H9 (cell line): ENCODE measurements at regions not wholly inside any gene's neighbourhood (a gene's known extent, or its start where the extent isn't known, plus 50 kb on each side); places are given as distances from the start of the nearest gene placed in this dataset.
A peak's percentile ranks its signal among the peaks of the same experiment; 100 is the strongest.

Experiments
- DNase-seq: peaks from one replicate; pipeline ENCODE4 v3.0.0-alpha.2; 2017
- H2AFZ ChIP-seq: one replicate; pipeline ENCODE4 v1.6.1; 2013; ENCODE audit warnings: mild to moderate bottlenecking, low read length, control low read depth, moderate library complexity
- H2AK5ac ChIP-seq: 2 replicates; pipeline ENCODE4 v1.6.1; 2013; ENCODE audit warnings: low read length, control low read depth, mixed read lengths; ENCODE audit not compliant: insufficient read length
- H2BK120ac ChIP-seq: one replicate; pipeline ENCODE4 v1.6.1; 2013; ENCODE audit warnings: low read depth, mild to moderate bottlenecking, low read length, control low read depth, inconsistent platforms; ENCODE audit not compliant: poor library complexity, severe bottlenecking
- H2BK12ac ChIP-seq: 2 replicates; pipeline ENCODE4 v1.6.1; 2013; ENCODE audit warnings: low read length, control low read depth, mixed read lengths, low read depth; ENCODE audit not compliant: insufficient read length
- H2BK15ac ChIP-seq: 2 replicates; pipeline ENCODE4 v1.6.1; 2013; ENCODE audit warnings: low read depth, low read length, control low read depth
- H2BK20ac ChIP-seq: one replicate; pipeline ENCODE4 v1.6.1; 2013; ENCODE audit warnings: low read depth, mild to moderate bottlenecking, low read length, control low read depth, inconsistent platforms; ENCODE audit not compliant: poor library complexity, severe bottlenecking
- H2BK5ac ChIP-seq: 2 replicates; pipeline ENCODE4 v1.6.1; 2013; ENCODE audit warnings: low read length, control low read depth, mixed read lengths; ENCODE audit not compliant: insufficient read length
- H3K14ac ChIP-seq: 2 replicates; pipeline ENCODE4 v1.6.1; 2013; ENCODE audit warnings: low read length, control low read depth; ENCODE audit not compliant: insufficient read depth
- H3K18ac ChIP-seq: 2 replicates; pipeline ENCODE4 v1.6.1; 2013; ENCODE audit warnings: low read depth, mild to moderate bottlenecking, mixed read lengths, low read length, control low read depth; ENCODE audit not compliant: insufficient read length
- H3K23ac ChIP-seq: 2 replicates; pipeline ENCODE4 v1.6.1; 2013; ENCODE audit warnings: low read length, control low read depth, mixed read lengths, low read depth; ENCODE audit not compliant: insufficient read length
- H3K23me2 ChIP-seq: 2 replicates; pipeline ENCODE4 v1.6.1; 2013; ENCODE audit warnings: low read depth, mild to moderate bottlenecking, mixed read lengths, low read length, control low read depth; ENCODE audit not compliant: insufficient read length, poor library complexity, severe bottlenecking
- H3K27ac ChIP-seq: 2 replicates; pipeline ENCODE4 v1.5.1; 2013; ENCODE audit warnings: low read length, control low read depth, mixed read lengths, low read depth; ENCODE audit not compliant: insufficient read length
- H3K27me3 ChIP-seq: 2 replicates; pipeline ENCODE4 v1.6.1; 2013; ENCODE audit warnings: low read length, control low read depth, inconsistent platforms; ENCODE audit not compliant: insufficient read depth
- H3K4ac ChIP-seq: 2 replicates; pipeline ENCODE4 v1.6.1; 2013; ENCODE audit warnings: low read depth, mild to moderate bottlenecking, control low read depth, inconsistent platforms, low read length, moderate library complexity
- H3K4me1 ChIP-seq: 2 replicates; pipeline ENCODE4 v1.6.1; 2013; ENCODE audit warnings: low read length, control low read depth, inconsistent platforms; ENCODE audit not compliant: insufficient read depth
- H3K4me2 ChIP-seq: 2 replicates; pipeline ENCODE4 v1.6.1; 2013; ENCODE audit warnings: low read length, control low read depth, mixed read lengths; ENCODE audit not compliant: insufficient read length, insufficient read depth
- H3K56ac ChIP-seq: 2 replicates; pipeline ENCODE4 v1.6.1; 2013; ENCODE audit warnings: low read depth, mild to moderate bottlenecking, mixed read lengths, low read length, control low read depth; ENCODE audit not compliant: insufficient read length
- H3K79me1 ChIP-seq: 2 replicates; pipeline ENCODE4 v1.6.1; 2013; ENCODE audit warnings: low read depth, mild to moderate bottlenecking, moderate library complexity, low read length, control low read depth, inconsistent platforms; ENCODE audit not compliant: insufficient read depth, poor library complexity, severe bottlenecking
- H3K79me2 ChIP-seq: 2 replicates; pipeline ENCODE4 v1.6.1; 2013; ENCODE audit warnings: low read length, control low read depth, inconsistent platforms; ENCODE audit not compliant: insufficient read depth
- H3K9ac ChIP-seq: 2 replicates; pipeline ENCODE4 v1.6.1; 2013; ENCODE audit warnings: low read length, control low read depth, mixed read lengths; ENCODE audit not compliant: insufficient read length; ENCODE audit errors: extremely low read depth
- H3K9me3 ChIP-seq: one replicate; pipeline ENCODE4 v1.6.1; 2013; ENCODE audit warnings: low read depth, low read length, inconsistent platforms; ENCODE audit not compliant: control insufficient read depth
- H3T11ph ChIP-seq: one replicate; pipeline ENCODE4 v1.6.1; 2013; ENCODE audit warnings: mild to moderate bottlenecking, low read length, control low read depth, inconsistent platforms
- H4K20me1 ChIP-seq: one replicate; pipeline ENCODE4 v1.6.1; 2013; ENCODE audit not compliant: control insufficient read depth, insufficient read length, insufficient read depth
- H4K5ac ChIP-seq: 2 replicates; pipeline ENCODE4 v1.6.1; 2013; ENCODE audit warnings: low read depth, mild to moderate bottlenecking, mixed read lengths, low read length, control low read depth; ENCODE audit not compliant: insufficient read length
- H4K8ac ChIP-seq: replicated peaks from 2 replicates; pipeline ENCODE4 v1.6.1; 2013; ENCODE audit warnings: low read length, control low read depth, mixed read lengths, low read depth; ENCODE audit not compliant: insufficient read length
- H4K91ac ChIP-seq: 2 replicates; pipeline ENCODE4 v1.6.1; 2013; ENCODE audit warnings: low read depth, mild to moderate bottlenecking, moderate library complexity, mixed read lengths, low read length, control low read depth; ENCODE audit not compliant: insufficient read length
- H3K27ac Mint-ChIP-seq, 3 experiments: 2 replicates in 2 of 3; 3 replicates in 1 of 3; pipeline ENCODE4 v1.8.0; 2020 to 2021; ENCODE audit warnings: mixed read lengths in 3 of 3, mild to moderate bottlenecking in 1 of 3, moderate library complexity in 1 of 3
- H3K27me3 Mint-ChIP-seq: 2 replicates; pipeline ENCODE4 v1.8.0; 2021; ENCODE audit warnings: low read depth, mild to moderate bottlenecking, moderate library complexity, mixed read lengths
- H3K36me3 Mint-ChIP-seq, 3 experiments: 2 replicates in 2 of 3; 3 replicates in 1 of 3; pipeline ENCODE4 v1.8.0; 2020 to 2021; ENCODE audit warnings: low read depth in 3 of 3, mixed read lengths in 3 of 3; ENCODE audit not compliant: insufficient read depth in 1 of 3
- H3K4me1 Mint-ChIP-seq, 2 experiments: 2 replicates each; pipeline ENCODE4 v1.8.0; 2020; ENCODE audit warnings: mixed read lengths in 2 of 2
- H3K4me3 Mint-ChIP-seq, 2 experiments: 2 replicates in 1 of 2; 3 replicates in 1 of 2; pipeline ENCODE4 v1.8.0; 2020 to 2021; ENCODE audit warnings: mild to moderate bottlenecking in 2 of 2, mixed read lengths in 2 of 2, moderate library complexity in 1 of 2
- H3K9me3 Mint-ChIP-seq, 2 experiments: 2 replicates in 1 of 2; 3 replicates in 1 of 2; pipeline ENCODE4 v1.8.0; 2020; ENCODE audit warnings: mild to moderate bottlenecking in 2 of 2, mixed read lengths in 2 of 2, moderate library complexity in 1 of 2
- CTCF ChIP-seq: fragments of 200-600 bp; sonication (generic); conservative IDR thresholded peaks from 3 replicates; pipeline ENCODE4 v1.8.0; 2021; ENCODE audit warnings: antibody characterized with exemption, mild to moderate bottlenecking
- WGBS: extraction: QIAGEN DNeasy Blood & Tissue Kit; methylation state at CpG from one replicate; pipeline ENCODE4 v1.1.7; 2013; ENCODE audit warnings: missing lambda C conversion rate, low lambda C conversion rate, mixed read lengths; ENCODE audit not compliant: insufficient read length; ENCODE audit errors: extremely low coverage; 5-methylcytosine and 5-hydroxymethylcytosine counted together

DNA sequence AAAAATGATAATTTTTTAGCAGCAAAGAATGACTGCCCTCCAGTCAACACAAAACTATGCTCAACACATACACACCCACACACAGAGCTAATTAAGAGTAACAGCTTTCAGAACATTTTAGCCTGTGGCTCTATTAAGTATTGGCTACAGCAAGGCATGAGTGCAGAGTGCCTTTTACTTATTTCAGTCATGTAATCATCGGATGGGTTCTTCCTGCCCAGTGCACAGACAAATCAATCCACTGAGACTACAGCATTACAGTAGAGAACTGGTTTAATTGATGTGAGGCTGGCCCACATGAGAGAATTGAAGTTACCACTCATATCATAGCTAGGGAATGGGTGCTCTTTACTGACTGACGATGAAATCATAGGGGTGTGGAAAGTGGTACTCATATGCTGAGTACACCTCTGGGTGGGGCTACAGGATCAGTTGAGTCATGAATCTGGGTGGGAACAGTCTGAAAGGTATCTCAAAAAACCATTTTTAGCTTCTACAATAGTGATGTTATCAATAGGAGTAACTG is 241.0 kb downstream of the FSIP2 start:
- no peak overlapping the region for H2BK20ac ChIP-seq
- H2BK12ac ChIP-seq: no peak overlapping the region
- H3K4me3 Mint-ChIP-seq: no peak overlapping the region
- no peak overlapping the region for H3K9ac ChIP-seq
- TF ChIP-seq CTCF: peak; percentile 51; the same call in 2 of the 3 replicates
- H4K8ac ChIP-seq: no peak overlapping the region
- H3K23me2 ChIP-seq: no peaks in the 10 kb centered on the region
- H3K4me1 ChIP-seq: no peaks in the 10 kb centered on the region; the same call in 1 of the 2 replicates
- no peaks in the 10 kb centered on the region for H3K79me1 ChIP-seq
- H3K9me3 ChIP-seq: no peaks in the 10 kb centered on the region
- no peak overlapping the region for H3K4ac ChIP-seq
- H3K79me2 ChIP-seq: no peaks in the 10 kb centered on the region
- no peak overlapping the region for H3K4me2 ChIP-seq
- no peak overlapping the region for H4K5ac ChIP-seq
- no peak overlapping the region for H2BK5ac ChIP-seq
- H3K27me3 ChIP-seq: no peaks in the 10 kb centered on the region
- no peak overlapping the region for H3K56ac ChIP-seq
- H3K4me1 Mint-ChIP-seq: no peaks in the 10 kb centered on the region
- H3T11ph ChIP-seq: no peak overlapping the region
- peaks cover 0 to 4% (median 0%) of the 10 kb centered on the region in 3 experiments; a peak in 2 of 7 replicates for H3K36me3 Mint-ChIP-seq
- H3K14ac ChIP-seq: no peak overlapping the region
- WGBS: no CpG with 5 or more reads among the region's 2 CpGs
- H3K23ac ChIP-seq: no peak overlapping the region
- DNase-seq: no peak
- H3K9me3 Mint-ChIP-seq: no peaks in the 10 kb centered on the region; a peak in 1 of 5 replicates
- H3K18ac ChIP-seq: no peak overlapping the region
- H2BK120ac ChIP-seq: no peak overlapping the region
- no peak overlapping the region for H3K27ac ChIP-seq
- peak overlapping the region in 1 of 3 experiments; percentile 47; a peak in 1 of 7 replicates for H3K27ac Mint-ChIP-seq
- H2BK15ac ChIP-seq: no peak overlapping the region
- no peaks in the 10 kb centered on the region for H3K27me3 Mint-ChIP-seq
- H4K91ac ChIP-seq: no peak overlapping the region
- H4K20me1 ChIP-seq: no peaks in the 10 kb centered on the region
- H2AK5ac ChIP-seq: no peak overlapping the region
- H2AFZ ChIP-seq: no peak overlapping the region
